ENCODE measurements at regions not wholly inside any gene's neighbourhood (a gene's known extent, or its start where the extent isn't known, plus 50 kb on each side); places are given as distances from the start of the nearest gene placed in this dataset.
A peak's percentile ranks its signal among the peaks of the same experiment; 100 is the strongest.

DNA sequence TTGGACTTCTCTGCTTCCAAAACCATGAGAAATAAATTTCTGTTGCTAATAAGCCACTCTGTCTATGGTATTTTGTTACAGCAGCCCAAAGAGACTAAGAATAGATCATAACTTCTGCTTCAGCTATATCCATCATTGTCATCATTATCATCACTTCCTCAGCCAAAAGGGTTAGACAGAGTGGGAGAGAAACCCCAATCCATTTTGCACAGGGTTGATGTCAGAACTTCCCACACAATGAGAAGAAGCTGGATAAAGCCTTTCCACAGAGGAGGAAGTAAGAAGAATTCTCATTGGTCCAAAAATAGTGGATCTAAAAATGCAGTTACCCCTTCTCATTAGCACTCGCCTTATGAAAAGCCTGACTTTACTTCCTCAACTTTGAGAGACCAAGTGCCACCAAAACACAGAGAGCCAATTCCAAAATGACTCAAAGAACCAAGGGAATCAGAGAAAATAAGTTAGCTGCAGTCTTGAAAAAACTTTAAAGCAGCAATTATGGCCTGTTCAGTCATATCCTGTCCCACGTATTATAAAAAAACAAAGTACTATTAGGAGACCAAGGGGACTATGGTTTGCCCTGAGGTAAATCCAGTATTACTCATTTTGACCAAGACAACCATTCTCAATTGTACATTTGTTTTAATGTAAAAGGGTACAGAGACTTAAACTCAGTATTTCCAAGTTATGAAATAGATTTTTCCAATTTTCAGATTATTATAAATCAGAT lies 80.2 kb downstream of the WNT5A start:
- intact Hi-C loops (cut with micrococcal nuclease) = no loop called here

DNA sequence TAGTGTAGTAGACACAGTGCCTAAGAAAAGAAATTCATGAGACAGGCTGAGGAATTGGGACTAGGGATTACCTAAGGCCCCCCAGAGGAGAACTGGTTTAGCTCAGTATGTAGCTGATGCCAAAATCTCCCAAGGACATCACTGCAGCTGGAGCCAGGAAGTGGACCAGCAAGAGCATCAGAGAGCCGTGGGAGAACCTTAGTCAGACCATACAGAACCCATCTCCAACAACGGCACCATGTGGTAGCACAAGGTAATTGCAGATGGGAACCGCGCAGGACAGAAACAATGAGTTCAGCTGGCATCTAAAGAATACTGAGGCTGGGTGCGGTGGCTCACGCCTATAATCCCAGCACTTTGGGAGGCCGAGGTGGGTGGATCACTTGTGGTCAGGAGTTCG lies 81.7 kb downstream of the WNT5A start:
- H3K4me3 ChIP-seq = no peak overlapping the region
- peaks cover 5% of the 10 kb centered on the region for H3K27me3 ChIP-seq (ENCODE audit: low read depth)
- H3K27ac ChIP-seq (replicated peaks) = no peak overlapping the region
- peaks cover 17% of the 10 kb centered on the region for H3K9me3 ChIP-seq (replicated peaks)
- intact Hi-C loops (cut with micrococcal nuclease) = no loop called here
- no peak for DNase-seq
- no peaks in the 10 kb centered on the region for H3K36me3 ChIP-seq
- H3K4me1 ChIP-seq = no peaks in the 10 kb centered on the region
- TF ChIP-seq, protein P1, sequence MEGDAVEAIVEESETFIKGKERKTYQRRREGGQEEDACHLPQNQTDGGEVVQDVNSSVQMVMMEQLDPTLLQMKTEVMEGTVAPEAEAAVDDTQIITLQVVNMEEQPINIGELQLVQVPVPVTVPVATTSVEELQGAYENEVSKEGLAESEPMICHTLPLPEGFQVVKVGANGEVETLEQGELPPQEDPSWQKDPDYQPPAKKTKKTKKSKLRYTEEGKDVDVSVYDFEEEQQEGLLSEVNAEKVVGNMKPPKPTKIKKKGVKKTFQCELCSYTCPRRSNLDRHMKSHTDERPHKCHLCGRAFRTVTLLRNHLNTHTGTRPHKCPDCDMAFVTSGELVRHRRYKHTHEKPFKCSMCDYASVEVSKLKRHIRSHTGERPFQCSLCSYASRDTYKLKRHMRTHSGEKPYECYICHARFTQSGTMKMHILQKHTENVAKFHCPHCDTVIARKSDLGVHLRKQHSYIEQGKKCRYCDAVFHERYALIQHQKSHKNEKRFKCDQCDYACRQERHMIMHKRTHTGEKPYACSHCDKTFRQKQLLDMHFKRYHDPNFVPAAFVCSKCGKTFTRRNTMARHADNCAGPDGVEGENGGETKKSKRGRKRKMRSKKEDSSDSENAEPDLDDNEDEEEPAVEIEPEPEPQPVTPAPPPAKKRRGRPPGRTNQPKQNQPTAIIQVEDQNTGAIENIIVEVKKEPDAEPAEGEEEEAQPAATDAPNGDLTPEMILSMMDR (IDR thresholded peaks at IDR 0.05; ENCODE audit: borderline replicate concordance) = peak; percentile 27

More for the DNA sequence above, 80.2 kb downstream of the WNT5A start:
- Histone ChIP-seq H3K4me3 (no peak overlapping the region), H3K27me3 (ENCODE audit: low read depth) (peaks cover 12% of the 10 kb centered on the region), H3K4me1 (no peaks in the 10 kb centered on the region), H3K9me3 (replicated peaks) (peaks cover 17% of the 10 kb centered on the region), H3K27ac (replicated peaks) (no peak overlapping the region), H3K36me3 (no peaks in the 10 kb centered on the region)
- DNase-seq = no peak
- TF ChIP-seq, protein P1 (IDR thresholded peaks at IDR 0.05; ENCODE audit: borderline replicate concordance) = no peak

DNA sequence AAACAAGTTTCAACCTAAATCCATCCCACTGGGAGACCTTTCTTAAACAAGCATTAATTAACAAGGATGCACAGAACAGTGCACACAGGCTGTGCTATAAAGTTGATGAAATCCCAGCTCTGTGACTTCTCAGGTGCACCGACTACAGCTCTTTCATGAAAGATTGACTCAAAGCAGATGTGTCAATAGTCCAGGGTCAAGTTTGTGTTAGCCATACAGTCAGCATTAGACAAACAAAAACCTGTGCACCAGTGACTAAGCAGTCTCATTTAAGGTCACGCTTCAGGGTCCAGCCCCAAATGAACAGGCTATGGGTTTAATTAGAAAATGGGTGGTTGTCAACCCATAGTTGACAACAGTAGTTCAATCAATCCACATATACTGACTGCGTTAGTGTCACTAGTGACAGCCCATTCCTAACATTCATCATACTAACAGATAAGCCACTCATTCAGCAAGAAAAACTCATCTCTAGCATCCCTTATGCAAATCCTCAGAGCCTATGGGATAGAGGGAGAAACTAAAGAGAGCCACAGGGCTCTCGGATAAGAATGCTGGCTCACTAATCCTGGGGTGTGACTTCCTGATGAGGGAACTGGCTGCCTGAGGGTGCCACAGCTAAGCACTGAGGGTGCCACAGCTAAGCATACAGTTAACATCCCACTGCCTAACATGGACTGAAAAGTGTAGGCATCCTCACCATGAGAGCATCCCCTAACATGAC lies 84.1 kb downstream of the WNT5A start:
- Histone ChIP-seq H3K27ac (replicated peaks) (no peak overlapping the region), H3K4me1 (no peaks in the 10 kb centered on the region), H3K4me3 (no peak overlapping the region), H3K9me3 (replicated peaks) (peaks cover 17% of the 10 kb centered on the region), H3K27me3 (ENCODE audit: low read depth) (no peaks in the 10 kb centered on the region), H3K36me3 (no peaks in the 10 kb centered on the region)
- intact Hi-C loops (cut with micrococcal nuclease) = no loop called here
- TF ChIP-seq, protein P1 (IDR thresholded peaks at IDR 0.05; ENCODE audit: borderline replicate concordance) = no peak
- DNase-seq = no peak

DNA sequence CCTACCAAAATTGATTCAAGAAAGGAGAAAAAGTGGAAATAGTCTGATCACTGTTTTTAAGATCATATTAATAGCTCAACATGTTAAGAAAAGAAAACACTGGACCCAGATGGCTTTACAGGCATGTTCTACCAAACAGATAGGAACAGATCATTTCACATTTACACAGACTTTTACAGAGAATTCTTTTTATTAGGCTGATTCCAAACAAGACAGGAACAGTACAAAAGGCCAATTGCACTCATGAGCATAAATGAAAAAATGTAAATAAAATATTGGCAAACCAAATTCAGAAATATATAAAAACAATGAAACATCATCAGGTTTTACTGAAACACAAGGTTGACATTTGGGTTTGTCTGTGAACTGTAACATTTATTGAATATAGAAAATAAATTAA lies 106.5 kb downstream of the WNT5A start:
- DNase-seq = no peak
- H3K9me3 ChIP-seq (replicated peaks) = no peaks in the 10 kb centered on the region
- H3K36me3 ChIP-seq = no peaks in the 10 kb centered on the region
- peaks cover 17% of the 10 kb centered on the region for H3K27me3 ChIP-seq (ENCODE audit: low read depth)
- no peaks in the 10 kb centered on the region for H3K4me1 ChIP-seq
- no peak overlapping the region for H3K27ac ChIP-seq (replicated peaks)
- no peak overlapping the region for H3K4me3 ChIP-seq
- TF ChIP-seq, protein P1 (IDR thresholded peaks at IDR 0.05; ENCODE audit: borderline replicate concordance) = no peak
- intact Hi-C loops (cut with micrococcal nuclease) = no loop called here

DNA sequence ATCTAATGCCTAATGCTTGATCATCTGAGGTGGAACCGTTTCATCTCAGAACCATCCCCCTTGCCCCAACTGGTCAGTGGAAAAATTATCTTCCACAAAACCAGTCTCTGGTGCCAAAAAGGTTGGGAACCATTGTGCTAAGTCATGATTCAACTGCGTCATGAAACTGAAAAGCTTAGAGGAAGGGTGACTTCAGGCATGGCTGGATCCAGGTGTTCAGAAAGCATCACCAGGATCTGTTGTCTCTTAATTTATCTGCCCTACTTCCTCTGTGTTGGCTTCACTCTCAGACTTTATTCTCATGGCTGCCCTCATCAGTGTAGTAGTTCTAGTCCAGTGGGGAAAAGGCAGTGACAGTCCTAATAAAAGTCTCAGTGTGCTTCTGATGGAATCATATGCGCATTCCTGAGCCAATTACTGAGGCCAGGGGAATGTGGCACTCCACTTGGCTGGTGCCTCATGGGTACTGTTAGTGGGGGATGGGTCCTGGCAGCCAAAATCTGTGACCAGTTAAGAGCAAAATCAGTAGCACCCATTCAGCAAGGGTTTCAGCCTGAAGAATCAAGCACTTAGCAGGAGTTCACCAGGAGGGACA lies 110.3 kb downstream of the WNT5A start:
- DNase-seq = no peak
- intact Hi-C loops (cut with micrococcal nuclease) = no loop called here
- Histone ChIP-seq H3K4me3 (no peak overlapping the region), H3K4me1 (no peaks in the 10 kb centered on the region), H3K27me3 (ENCODE audit: low read depth) (peaks cover 17% of the 10 kb centered on the region), H3K36me3 (no peaks in the 10 kb centered on the region), H3K9me3 (replicated peaks) (no peaks in the 10 kb centered on the region), H3K27ac (replicated peaks) (no peak overlapping the region)
- TF ChIP-seq, protein P1 (IDR thresholded peaks at IDR 0.05; ENCODE audit: borderline replicate concordance) = no peak

All from left ventricle myocardium inferior (tissue), 1 donor.